Tibial nerve (tissue), 4 donors: ENCODE measurements at regions not wholly inside any gene's neighbourhood (a gene's known extent, or its start where the extent isn't known, plus 50 kb on each side); places are given as distances from the start of the nearest gene placed in this dataset.

ENCODE experiments used
- CTCF ChIP-seq, 5 experiments: fragments of 200-600 bp in 3 of 5; fragments of 450-650 bp in 2 of 5; sonication (generic) in 3 of 5; IDR thresholded peaks; one replicate each; pipeline ENCODE4 v1.5.1; 2016 to 2019; ENCODE audit warnings: antibody characterized with exemption in 5 of 5, mild to moderate bottlenecking in 3 of 5, moderate library complexity in 2 of 5
- EP300 ChIP-seq, 2 donors: sonication (generic); formaldehyde crosslinking; IDR thresholded peaks; one replicate each; pipeline ENCODE4 v1.6.1; 2017; ENCODE audit warnings: antibody characterized with exemption in 2 of 2, mild to moderate bottlenecking in 1 of 2
- POLR2A ChIP-seq, 2 donors: fragments of 450-650 bp; IDR thresholded peaks; one replicate each; pipeline ENCODE4 v1.6.1; 2017; ENCODE audit warnings: antibody characterized with exemption in 2 of 2, mild to moderate bottlenecking in 2 of 2, moderate library complexity in 2 of 2

GRCh38 chr2:224157655-224158054, 118.6 kb upstream of the SERPINE2 start:
- no peak for TF ChIP-seq CTCF (IDR thresholded peaks at IDR 0.05)
- TF ChIP-seq POLR2A (IDR thresholded peaks at IDR 0.05) = no peak
- no peak for TF ChIP-seq EP300 (IDR thresholded peaks at IDR 0.05)
